K562 (cell line): ENCODE measurements at regions not wholly inside any gene's neighbourhood (a gene's known extent, or its start where the extent isn't known, plus 50 kb on each side); places are given as distances from the start of the nearest gene placed in this dataset.

Source experiments
- ATAC-seq: fragments of 200-7000 bp; cut with Tn5 transposase; 3 replicates; pipeline ENCODE4 v1.9.1; 2020; ENCODE audit warnings: moderate library complexity
- BruUV-seq: library from RNA; stranded (reverse); fragments of 400-500 nt; replicated peaks from 2 replicates; lab custom pipeline; 2021; lab: Mats Ljungman, UMichigan
- CTCF ChIA-PET: fragments of 300-600 bp; formaldehyde crosslinking; extraction: SDS; loops from one replicate; lab custom pipeline; 2021; ENCODE audit warnings: low intra/inter-chr PET ratio; lab: Yijun Ruan, JAX
- POLR2A ChIA-PET: fragments of 300-600, 350-650 bp; sonication (Branson Sonifier 250); formaldehyde crosslinking; extraction: SDS; loops from one replicate; lab custom pipeline; 2021; ENCODE audit warnings: antibody characterized with exemption, inconsistent platforms; lab: Yijun Ruan, JAX
- DNase-seq, 4 experiments: peaks; one replicate each; pipeline versions ENCODE4 v3.0.0 to v3.0.0-alpha.2; 2011 to 2018; ENCODE audit warnings: low spot score in 3 of 4, mixed read lengths in 3 of 4; ENCODE audit errors: extremely low read depth in 1 of 4
- FAIRE-seq: peaks from 2 replicates; lab custom pipeline; 2011; peaks lifted over from hg19 to GRCh38; lab: Jason Lieb, UNC
- H2AFZ ChIP-seq: 2 replicates; pipeline ENCODE4 v1.6.0; 2011; ENCODE audit warnings: low read depth, low read length, control low read depth, inconsistent platforms
- H3K27ac ChIP-seq: fragments of 200-600 bp; 3 replicates; pipeline ENCODE4 v1.8.0; 2011; ENCODE audit warnings: low read depth, mild to moderate bottlenecking, control low read depth, inconsistent platforms, low read length, moderate library complexity, mixed read lengths; ENCODE audit errors: extremely low read depth
- H3K27me3 ChIP-seq, 2 experiments: fragments of 300-600 bp in 1 of 2; 2 replicates in 1 of 2; 3 replicates in 1 of 2; pipeline versions ENCODE4 v1.6.0 to v1.8.0; 2011; ENCODE audit warnings: inconsistent platforms in 2 of 2, low read length in 2 of 2, mild to moderate bottlenecking in 1 of 2, mixed read lengths in 1 of 2, moderate library complexity in 1 of 2; ENCODE audit not compliant: control insufficient read depth in 2 of 2, insufficient read depth in 2 of 2
- H3K36me3 ChIP-seq: fragments of 300-600 bp; 3 replicates; pipeline ENCODE4 v1.8.0; 2011; ENCODE audit warnings: mild to moderate bottlenecking, low read length, inconsistent platforms; ENCODE audit not compliant: control insufficient read depth, insufficient read depth
- H3K4me1 ChIP-seq, 2 experiments: fragments of 200-600 bp in 1 of 2; replicated peaks in 1 of 2; 2 replicates in 1 of 2; 3 replicates in 1 of 2; pipeline versions ENCODE4 v1.5.1 to v1.8.0; 2011; ENCODE audit warnings: inconsistent platforms in 2 of 2, low read length in 2 of 2, mild to moderate bottlenecking in 1 of 2, mixed read lengths in 1 of 2, moderate library complexity in 1 of 2; ENCODE audit not compliant: control insufficient read depth in 2 of 2, insufficient read depth in 2 of 2
- H3K4me2 ChIP-seq: 2 replicates; pipeline ENCODE4 v1.6.1; 2011; ENCODE audit warnings: low read length, control low read depth, inconsistent platforms, mixed read lengths; ENCODE audit not compliant: insufficient read depth
- H3K4me3 ChIP-seq: fragments of 200-600 bp; sonication (generic), shearing (Covaris generic); 2 replicates; pipeline ENCODE4 v1.5.1; 2016; ENCODE audit warnings: control low read depth, inconsistent platforms
- H3K79me2 ChIP-seq: fragments of 200-600 bp; 3 replicates; pipeline ENCODE4 v1.8.0; 2011; ENCODE audit warnings: low read length, inconsistent platforms; ENCODE audit not compliant: control insufficient read depth, insufficient read depth
- H3K9ac ChIP-seq, 2 experiments: 2 replicates each; pipeline versions ENCODE4 v1.6.0 to v1.6.1; 2011; ENCODE audit warnings: low read depth in 2 of 2, low read length in 2 of 2, control low read depth in 1 of 2, inconsistent platforms in 1 of 2, mild to moderate bottlenecking in 1 of 2, mixed read lengths in 1 of 2; ENCODE audit not compliant: insufficient read depth in 1 of 2
- H3K9me1 ChIP-seq: one replicate; pipeline ENCODE4 v1.6.0; 2011; ENCODE audit warnings: inconsistent platforms, mild to moderate bottlenecking, low read length, moderate library complexity; ENCODE audit not compliant: control insufficient read depth, insufficient read depth
- H3K9me3 ChIP-seq: replicated peaks from 2 replicates; pipeline ENCODE4 v1.5.1; 2011; ENCODE audit warnings: low read depth, low read length, inconsistent platforms; ENCODE audit not compliant: control insufficient read depth, insufficient read depth
- H4K20me1 ChIP-seq: replicated peaks from 2 replicates; pipeline ENCODE4 v1.6.1; 2011; ENCODE audit warnings: low read length, inconsistent platforms, mixed read lengths; ENCODE audit not compliant: control insufficient read depth, insufficient read depth
- CHD2 ChIP-seq: IDR thresholded peaks from 2 replicates; pipeline ENCODE4 v1.6.1; 2011; ENCODE audit warnings: low read depth, low read length
- ELF2 ChIP-seq: fragments of 250-450 bp; sonication (Bioruptor Pico); IDR thresholded peaks from 2 replicates; pipeline ENCODE4 v1.5.0; 2021; ENCODE audit warnings: mild to moderate bottlenecking
- JUND ChIP-seq, 2 experiments: IDR thresholded peaks; 2 replicates in 1 of 2; 3 replicates in 1 of 2; pipeline ENCODE4 v1.6.1; 2011; ENCODE audit warnings: borderline replicate concordance in 2 of 2, low read depth in 2 of 2, low read length in 2 of 2, improper control_type of control experiment in 1 of 2, missing biosample characterization in 1 of 2, missing genetic modification characterization in 1 of 2, missing genetic modification reagents in 1 of 2
- LEF1 ChIP-seq: fragments of 450-650 bp; IDR thresholded peaks from 2 replicates; pipeline ENCODE4 v1.6.1; 2016; ENCODE audit warnings: mild to moderate bottlenecking
- MBD2 ChIP-seq: sonication (generic); IDR thresholded peaks from 2 replicates; pipeline ENCODE4 v1.6.1; 2016; ENCODE audit warnings: low read depth, borderline replicate concordance
- NBN ChIP-seq: fragments of 450-650 bp; IDR thresholded peaks from 2 replicates; pipeline ENCODE4 v1.6.1; 2016; ENCODE audit warnings: low read depth, mild to moderate bottlenecking
- POLR2B ChIP-seq: fragments of 450-650 bp; IDR thresholded peaks from 2 replicates; pipeline ENCODE4 v1.6.1; 2018; ENCODE audit warnings: low read depth; ENCODE audit not compliant: partially characterized antibody
- SIN3B ChIP-seq: fragments of 450-650 bp; IDR thresholded peaks from 2 replicates; pipeline ENCODE4 v1.6.1; 2017; ENCODE audit warnings: low read depth, mild to moderate bottlenecking, moderate library complexity
- SIRT6 ChIP-seq: IDR thresholded peaks from one replicate; pipeline ENCODE4 v1.6.1; 2012; ENCODE audit warnings: low read depth, mild to moderate bottlenecking, control low read depth, inconsistent platforms, low read length, moderate library complexity
- SMARCB1 ChIP-seq: IDR thresholded peaks from 2 replicates; pipeline ENCODE4 v1.6.1; 2011; ENCODE audit warnings: improper control_type of control experiment, low read depth; ENCODE audit not compliant: insufficient read length
- SMARCC2 ChIP-seq: fragments of 450-650 bp; IDR thresholded peaks from 2 replicates; pipeline ENCODE4 v1.6.1; 2017; ENCODE audit warnings: antibody characterized with exemption, moderate library complexity, mild to moderate bottlenecking, low read depth
- SNRNP70 ChIP-seq: fragments of 200-400 bp; formaldehyde crosslinking; optimal IDR thresholded peaks from 2 replicates; pipeline ENCODE3; 2017; ENCODE audit warnings: low read depth, low read length
- SRF ChIP-seq, 2 experiments: fragments of 250-450, 450-650 bp in 1 of 2; sonication (Bioruptor Pico) in 1 of 2; sonication (generic) in 1 of 2; formaldehyde crosslinking; IDR thresholded peaks; 2 replicates each; pipeline versions ENCODE4 v1.5.0 to v1.5.1; 2020 to 2022; ENCODE audit warnings: mild to moderate bottlenecking in 1 of 2, missing genetic modification reagents in 1 of 2
- ZBTB7A ChIP-seq: IDR thresholded peaks from 2 replicates; pipeline ENCODE4 v1.6.1; 2011; ENCODE audit warnings: low read depth, mild to moderate bottlenecking, low read length, moderate library complexity, borderline replicate concordance; ENCODE audit not compliant: control insufficient read depth
- ZNF551 ChIP-seq: fragments of 250-450 bp; sonication (Bioruptor Pico); IDR thresholded peaks from 2 replicates; pipeline ENCODE4 v1.5.0; 2021; ENCODE audit warnings: mild to moderate bottlenecking, moderate library complexity
- WGBS: fragments of 100-300 bp; shearing (Covaris generic); methylation state at CpG from one replicate; pipeline ENCODE4 v1.1.6; 2016; ENCODE audit warnings: low coverage, mixed read lengths; ENCODE audit not compliant: insufficient coverage; ENCODE audit errors: missing lambda C conversion rate; 5-methylcytosine and 5-hydroxymethylcytosine counted together
- in situ Hi-C: fragments of 300-500 bp; cut with MboI; formaldehyde crosslinking; loops from 4 replicates; pipeline ENCODE4 v1.15.0; 2018; ENCODE audit warnings: inconsistent platforms, mixed read lengths
- intact Hi-C: fragments of 100-400 bp; cut with micrococcal nuclease; formaldehyde crosslinking; loops from 2 replicates; pipeline ENCODE4 v1.14.2; 2022
- TF ChIP-seq, protein P1 (sequence below): sonication (generic); formaldehyde crosslinking; IDR thresholded peaks from 2 replicates; pipeline ENCODE4 v1.8.1; 2022; ENCODE audit warnings: missing genetic modification reagents
- TF ChIP-seq, protein P2 (sequence below): fragments of 450-650 bp; formaldehyde crosslinking; conservative IDR thresholded peaks from 2 replicates; pipeline ENCODE4 v1.4.0; 2022; ENCODE audit warnings: mild to moderate bottlenecking, missing genetic modification characterization
- TF ChIP-seq, protein P3 (sequence below): fragments of 450-650 bp; IDR thresholded peaks from 2 replicates; pipeline ENCODE4 v1.7.0; 2016; ENCODE audit warnings: borderline replicate concordance

DNA sequence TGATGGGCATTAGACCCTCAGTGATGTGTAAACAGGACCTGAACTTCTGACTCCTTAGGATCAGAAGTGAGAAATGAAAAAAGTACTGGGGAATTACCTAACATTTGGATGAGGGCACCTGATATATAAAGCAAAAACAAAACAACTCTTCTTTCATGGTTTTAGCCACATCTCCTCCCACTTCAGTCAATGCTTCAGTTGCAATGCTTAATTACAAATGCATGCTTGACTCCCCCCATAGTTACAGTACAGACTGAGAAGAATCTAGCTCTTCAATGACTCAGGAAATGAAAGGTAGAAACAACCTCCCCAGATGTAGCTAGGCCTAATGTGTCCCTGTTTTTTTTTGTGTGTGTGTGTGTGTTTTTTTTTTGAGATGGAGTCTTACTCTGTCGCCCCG is 276.8 kb upstream of the POU3F3 start:
- intact Hi-C loops (no loop called here), in situ Hi-C loops (no loop called here)
- Histone ChIP-seq H3K4me2 (no peak overlapping the region), H4K20me1 (no peaks in the 10 kb centered on the region), H3K9me3 (no peaks in the 10 kb centered on the region), H3K4me3 (no peak overlapping the region), H3K79me2 (no peaks in the 10 kb centered on the region), H3K4me1 (no peaks in the 10 kb centered on the region), H3K27ac (no peak overlapping the region), H3K36me3 (no peaks in the 10 kb centered on the region), H2AFZ (no peak overlapping the region), H3K9ac (no peak overlapping the region), H3K9me1 (no peaks in the 10 kb centered on the region), H3K27me3 (no peaks in the 10 kb centered on the region)
- FAIRE-seq (no peak), ATAC-seq (no peak), DNase-seq (no peak)
- TF ChIP-seq CHD2 (no peak), LEF1 (no peak), SMARCB1 (no peak), ELF2 (CRISPR knock-in tag) (no peak), ZNF551 (no peak), SIN3B (no peak), SNRNP70 (no peak), JUND (IDR thresholded peaks at IDR 0.05; ENCODE audit: borderline replicate concordance, low read depth, low read length) (no peak), JUND (tag; IDR thresholded peaks at IDR 0.05; ENCODE audit: borderline replicate concordance, low read depth, low read length) (no peak), MBD2 (no peak), SRF (CRISPR knock-in tag; IDR thresholded peaks at IDR 0.05) (no peak), SIRT6 (no peak), SMARCC2 (no peak), ZBTB7A (no peak), NBN (no peak), POLR2B (no peak)
- TF ChIP-seq, protein P1, sequence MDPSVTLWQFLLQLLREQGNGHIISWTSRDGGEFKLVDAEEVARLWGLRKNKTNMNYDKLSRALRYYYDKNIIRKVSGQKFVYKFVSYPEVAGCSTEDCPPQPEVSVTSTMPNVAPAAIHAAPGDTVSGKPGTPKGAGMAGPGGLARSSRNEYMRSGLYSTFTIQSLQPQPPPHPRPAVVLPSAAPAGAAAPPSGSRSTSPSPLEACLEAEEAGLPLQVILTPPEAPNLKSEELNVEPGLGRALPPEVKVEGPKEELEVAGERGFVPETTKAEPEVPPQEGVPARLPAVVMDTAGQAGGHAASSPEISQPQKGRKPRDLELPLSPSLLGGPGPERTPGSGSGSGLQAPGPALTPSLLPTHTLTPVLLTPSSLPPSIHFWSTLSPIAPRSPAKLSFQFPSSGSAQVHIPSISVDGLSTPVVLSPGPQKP (CRISPR knock-in tag), result no peak
- TF ChIP-seq, protein P2, sequence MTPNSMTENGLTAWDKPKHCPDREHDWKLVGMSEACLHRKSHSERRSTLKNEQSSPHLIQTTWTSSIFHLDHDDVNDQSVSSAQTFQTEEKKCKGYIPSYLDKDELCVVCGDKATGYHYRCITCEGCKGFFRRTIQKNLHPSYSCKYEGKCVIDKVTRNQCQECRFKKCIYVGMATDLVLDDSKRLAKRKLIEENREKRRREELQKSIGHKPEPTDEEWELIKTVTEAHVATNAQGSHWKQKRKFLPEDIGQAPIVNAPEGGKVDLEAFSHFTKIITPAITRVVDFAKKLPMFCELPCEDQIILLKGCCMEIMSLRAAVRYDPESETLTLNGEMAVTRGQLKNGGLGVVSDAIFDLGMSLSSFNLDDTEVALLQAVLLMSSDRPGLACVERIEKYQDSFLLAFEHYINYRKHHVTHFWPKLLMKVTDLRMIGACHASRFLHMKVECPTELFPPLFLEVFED, result no peak
- TF ChIP-seq, protein P3, sequence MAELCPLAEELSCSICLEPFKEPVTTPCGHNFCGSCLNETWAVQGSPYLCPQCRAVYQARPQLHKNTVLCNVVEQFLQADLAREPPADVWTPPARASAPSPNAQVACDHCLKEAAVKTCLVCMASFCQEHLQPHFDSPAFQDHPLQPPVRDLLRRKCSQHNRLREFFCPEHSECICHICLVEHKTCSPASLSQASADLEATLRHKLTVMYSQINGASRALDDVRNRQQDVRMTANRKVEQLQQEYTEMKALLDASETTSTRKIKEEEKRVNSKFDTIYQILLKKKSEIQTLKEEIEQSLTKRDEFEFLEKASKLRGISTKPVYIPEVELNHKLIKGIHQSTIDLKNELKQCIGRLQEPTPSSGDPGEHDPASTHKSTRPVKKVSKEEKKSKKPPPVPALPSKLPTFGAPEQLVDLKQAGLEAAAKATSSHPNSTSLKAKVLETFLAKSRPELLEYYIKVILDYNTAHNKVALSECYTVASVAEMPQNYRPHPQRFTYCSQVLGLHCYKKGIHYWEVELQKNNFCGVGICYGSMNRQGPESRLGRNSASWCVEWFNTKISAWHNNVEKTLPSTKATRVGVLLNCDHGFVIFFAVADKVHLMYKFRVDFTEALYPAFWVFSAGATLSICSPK, result no peak
- BruUV-seq, result no TSS peak
- CTCF ChIA-PET, result no interaction called here
- WGBS, result 0% methylated on average over 2 of the region's 2 CpGs
- POLR2A ChIA-PET, result no interaction called here
